WTC11 (cell line): ENCODE measurements at regions not wholly inside any gene's neighbourhood (a gene's known extent, or its start where the extent isn't known, plus 50 kb on each side); places are given as distances from the start of the nearest gene placed in this dataset.

Experiments
- ATF2 ChIP-seq: sonication (generic); formaldehyde crosslinking; IDR thresholded peaks from 2 replicates; pipeline ENCODE4 v1.8.1; 2022; ENCODE audit warnings: low read depth, missing genetic modification reagents, borderline replicate concordance
- ATF3 ChIP-seq: sonication (generic); formaldehyde crosslinking; conservative IDR thresholded peaks from 2 replicates; pipeline ENCODE4 v1.8.1; 2022; ENCODE audit warnings: mild to moderate bottlenecking, missing genetic modification reagents
- CBFB ChIP-seq: sonication (generic); formaldehyde crosslinking; IDR thresholded peaks from 2 replicates; pipeline ENCODE4 v1.8.1; 2022; ENCODE audit warnings: mild to moderate bottlenecking, low read depth, missing genetic modification reagents
- CTCF ChIP-seq: fragments of 200-600 bp; IDR thresholded peaks from 2 replicates; pipeline ENCODE4 v1.8.0; 2022; ENCODE audit warnings: antibody characterized with exemption
- NR3C1 ChIP-seq: sonication (generic); formaldehyde crosslinking; conservative IDR thresholded peaks from 2 replicates; pipeline ENCODE4 v1.8.1; 2023; ENCODE audit warnings: low read depth, mild to moderate bottlenecking, missing genetic modification reagents
- RELA ChIP-seq: sonication (generic); formaldehyde crosslinking; IDR thresholded peaks from 2 replicates; pipeline ENCODE4 v1.8.1; 2022; ENCODE audit warnings: missing genetic modification reagents, mild to moderate bottlenecking, borderline replicate concordance
- TCF7 ChIP-seq: sonication (generic); formaldehyde crosslinking; IDR thresholded peaks from 2 replicates; pipeline ENCODE4 v1.8.0; 2022; ENCODE audit warnings: mild to moderate bottlenecking, low read depth, missing genetic modification reagents, moderate library complexity
- TEAD1 ChIP-seq: sonication (generic); formaldehyde crosslinking; IDR thresholded peaks from 2 replicates; pipeline ENCODE4 v1.8.0; 2022; ENCODE audit warnings: mild to moderate bottlenecking, missing genetic modification reagents
- ZNF138 ChIP-seq: sonication (generic); formaldehyde crosslinking; conservative IDR thresholded peaks from 2 replicates; pipeline ENCODE4 v1.8.1; 2022; ENCODE audit warnings: mild to moderate bottlenecking, moderate library complexity, missing genetic modification reagents
- TF ChIP-seq, protein P1 (sequence below): sonication (generic); formaldehyde crosslinking; IDR thresholded peaks from 2 replicates; pipeline ENCODE4 v1.8.1; 2023; ENCODE audit warnings: mild to moderate bottlenecking, missing genetic modification reagents, moderate library complexity
- TF ChIP-seq, protein P2 (sequence below): fragments of 250-450 bp; sonication (Bioruptor Pico); IDR thresholded peaks from 2 replicates; pipeline ENCODE4 v1.9.0; 2021; ENCODE audit warnings: mild to moderate bottlenecking

DNA sequence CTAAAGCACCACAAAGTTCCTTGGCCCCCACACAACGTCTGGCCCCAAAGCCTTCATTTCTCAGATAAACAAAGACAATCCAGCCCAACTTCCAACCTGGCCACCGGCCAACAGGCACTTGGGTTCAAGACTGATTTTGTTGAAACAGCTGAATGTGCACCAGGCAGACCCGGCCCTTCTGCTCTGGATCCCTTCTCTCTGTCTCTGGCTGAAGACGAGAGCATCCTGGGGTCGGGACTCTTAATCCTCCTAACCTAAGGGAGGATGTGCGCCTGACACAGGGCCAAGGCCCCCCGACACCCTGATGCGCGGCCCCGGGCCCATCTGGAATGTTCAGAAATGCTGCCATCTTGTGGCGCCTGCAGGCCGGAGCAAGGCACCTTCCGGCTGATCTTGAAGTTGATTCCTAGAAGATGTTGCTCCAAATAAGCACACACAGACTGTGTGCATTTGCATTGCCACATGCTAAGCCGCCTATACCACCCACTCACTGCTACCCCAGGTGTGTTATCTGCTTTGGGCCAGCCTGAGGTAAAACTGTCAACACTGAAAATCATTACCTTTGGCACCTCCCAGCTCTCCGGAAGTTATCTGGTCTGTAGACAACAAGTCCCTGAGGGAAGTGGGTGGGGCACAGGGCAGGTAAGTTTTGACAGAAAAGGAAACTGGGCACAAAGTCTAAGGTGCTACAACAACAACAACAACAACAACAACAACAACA, 98.4 kb upstream of the HABP2 start:
- TF ChIP-seq CTCF (peak; percentile 54), ATF3 (CRISPR knock-in tag) (no peak), ATF2 (CRISPR knock-in tag) (no peak), CBFB (no peak), TEAD1 (CRISPR knock-in tag) (no peak), ZNF138 (no peak), TCF7 (CRISPR knock-in tag) (no peak), NR3C1 (CRISPR knock-in tag) (no peak), RELA (no peak)
- TF ChIP-seq, protein P1, sequence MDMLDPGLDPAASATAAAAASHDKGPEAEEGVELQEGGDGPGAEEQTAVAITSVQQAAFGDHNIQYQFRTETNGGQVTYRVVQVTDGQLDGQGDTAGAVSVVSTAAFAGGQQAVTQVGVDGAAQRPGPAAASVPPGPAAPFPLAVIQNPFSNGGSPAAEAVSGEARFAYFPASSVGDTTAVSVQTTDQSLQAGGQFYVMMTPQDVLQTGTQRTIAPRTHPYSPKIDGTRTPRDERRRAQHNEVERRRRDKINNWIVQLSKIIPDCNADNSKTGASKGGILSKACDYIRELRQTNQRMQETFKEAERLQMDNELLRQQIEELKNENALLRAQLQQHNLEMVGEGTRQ (CRISPR knock-in tag) = no peak
- TF ChIP-seq, protein P2, sequence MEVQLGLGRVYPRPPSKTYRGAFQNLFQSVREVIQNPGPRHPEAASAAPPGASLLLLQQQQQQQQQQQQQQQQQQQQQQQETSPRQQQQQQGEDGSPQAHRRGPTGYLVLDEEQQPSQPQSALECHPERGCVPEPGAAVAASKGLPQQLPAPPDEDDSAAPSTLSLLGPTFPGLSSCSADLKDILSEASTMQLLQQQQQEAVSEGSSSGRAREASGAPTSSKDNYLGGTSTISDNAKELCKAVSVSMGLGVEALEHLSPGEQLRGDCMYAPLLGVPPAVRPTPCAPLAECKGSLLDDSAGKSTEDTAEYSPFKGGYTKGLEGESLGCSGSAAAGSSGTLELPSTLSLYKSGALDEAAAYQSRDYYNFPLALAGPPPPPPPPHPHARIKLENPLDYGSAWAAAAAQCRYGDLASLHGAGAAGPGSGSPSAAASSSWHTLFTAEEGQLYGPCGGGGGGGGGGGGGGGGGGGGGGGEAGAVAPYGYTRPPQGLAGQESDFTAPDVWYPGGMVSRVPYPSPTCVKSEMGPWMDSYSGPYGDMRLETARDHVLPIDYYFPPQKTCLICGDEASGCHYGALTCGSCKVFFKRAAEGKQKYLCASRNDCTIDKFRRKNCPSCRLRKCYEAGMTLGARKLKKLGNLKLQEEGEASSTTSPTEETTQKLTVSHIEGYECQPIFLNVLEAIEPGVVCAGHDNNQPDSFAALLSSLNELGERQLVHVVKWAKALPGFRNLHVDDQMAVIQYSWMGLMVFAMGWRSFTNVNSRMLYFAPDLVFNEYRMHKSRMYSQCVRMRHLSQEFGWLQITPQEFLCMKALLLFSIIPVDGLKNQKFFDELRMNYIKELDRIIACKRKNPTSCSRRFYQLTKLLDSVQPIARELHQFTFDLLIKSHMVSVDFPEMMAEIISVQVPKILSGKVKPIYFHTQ = no peak
